Natural killer cell treated with Interleukin-12 subunit alpha and Interleukin-12 subunit beta and Interleukin-15 and Interleukin-18, amount 100 ng/mL, for 72 hours (primary cell): ENCODE measurements at regions not wholly inside any gene's neighbourhood (a gene's known extent, or its start where the extent isn't known, plus 50 kb on each side); places are given as distances from the start of the nearest gene placed in this dataset.

Experiments
- ATAC-seq, 2 donors: fragments of 150-1000 bp; cut with Tn5 transposase in 1 of 2; sonication (Bioruptor Pico), chemical (Tn5 transposase) in 1 of 2; 2 replicates each; pipeline ENCODE4 v1.10.0; 2021
- DNase-seq: peaks from one replicate; pipeline ENCODE4 v3.0.0; 2022; ENCODE audit warnings: low spot score
- H3K27ac Mint-ChIP-seq, 2 donors: 1 replicate in 1 of 2; 2 replicates in 1 of 2; pipeline ENCODE4 v1.8.0; 2022; ENCODE audit warnings: mixed read lengths in 2 of 2, mild to moderate bottlenecking in 1 of 2, moderate library complexity in 1 of 2
- H3K27me3 Mint-ChIP-seq, 2 donors: 1 replicate in 1 of 2; 2 replicates in 1 of 2; pipeline ENCODE4 v1.8.0; 2022; ENCODE audit warnings: mixed read lengths in 2 of 2
- H3K36me3 Mint-ChIP-seq: one replicate; pipeline ENCODE4 v1.8.0; 2022; ENCODE audit warnings: mixed read lengths
- H3K4me1 Mint-ChIP-seq, 2 donors: 1 replicate in 1 of 2; 2 replicates in 1 of 2; pipeline ENCODE4 v1.8.0; 2022; ENCODE audit warnings: low read depth in 2 of 2, mixed read lengths in 2 of 2, mild to moderate bottlenecking in 1 of 2
- H3K4me3 Mint-ChIP-seq: one replicate; pipeline ENCODE4 v1.8.0; 2022; ENCODE audit warnings: mixed read lengths
- H3K9me3 Mint-ChIP-seq: 2 replicates; pipeline ENCODE4 v1.8.0; 2022; ENCODE audit warnings: mixed read lengths

GRCh38 chr5:171578829-171579491 lies 159.5 kb downstream of the FGF18 start:
- H3K27me3 Mint-ChIP-seq: peaks cover 5 to 15% of the 10 kb centered on the region in 2 donors
- no peak for DNase-seq
- no peak overlapping the region for H3K4me3 Mint-ChIP-seq
- no peaks in the 10 kb centered on the region for H3K36me3 Mint-ChIP-seq
- H3K27ac Mint-ChIP-seq: no peak overlapping the region
- no peaks in the 10 kb centered on the region for H3K4me1 Mint-ChIP-seq
- ATAC-seq: no peak
- H3K9me3 Mint-ChIP-seq: no peaks in the 10 kb centered on the region

- no peaks in the 10 kb centered on the region for H3K9me3 Mint-ChIP-seq
- no peak for ATAC-seq
- peaks cover 10 to 20% of the 10 kb centered on the region in 2 donors for H3K27me3 Mint-ChIP-seq
- H3K27ac Mint-ChIP-seq: no peak overlapping the region
- H3K4me1 Mint-ChIP-seq: no peaks in the 10 kb centered on the region
- no peaks in the 10 kb centered on the region for H3K36me3 Mint-ChIP-seq
- H3K4me3 Mint-ChIP-seq: no peak overlapping the region
- DNase-seq: no peak
These were observed 160.5 kb downstream of the FGF18 start for GRCh38 chr5:171579976-171580411.

- DNase-seq: no peak
- H3K4me3 Mint-ChIP-seq: no peak overlapping the region
These were observed 161.2 kb downstream of the FGF18 start for GRCh38 chr5:171580502-171581265.

GRCh38 chr5:171581781-171582180 lies 162.3 kb downstream of the FGF18 start:
- Mint-ChIP-seq H3K4me1 (no peaks in the 10 kb centered on the region), H3K4me3 (no peak overlapping the region), H3K9me3 (no peaks in the 10 kb centered on the region), H3K36me3 (no peaks in the 10 kb centered on the region), H3K27ac (no peak overlapping the region), H3K27me3 (peaks cover 7 to 14% of the 10 kb centered on the region in 2 donors)
- DNase-seq (no peak), ATAC-seq (no peak)

More at GRCh38 chr5:171580502-171581265, 161.2 kb downstream of the FGF18 start:
- no peak for ATAC-seq
- H3K27me3 Mint-ChIP-seq: peaks cover 10 to 14% of the 10 kb centered on the region in 2 donors
- H3K36me3 Mint-ChIP-seq: no peaks in the 10 kb centered on the region
- H3K27ac Mint-ChIP-seq: no peak overlapping the region
- H3K9me3 Mint-ChIP-seq: no peaks in the 10 kb centered on the region
- no peaks in the 10 kb centered on the region for H3K4me1 Mint-ChIP-seq

GRCh38 chr5:171582849-171583248 lies 163.4 kb downstream of the FGF18 start:
- H3K27ac Mint-ChIP-seq: no peak overlapping the region
- H3K27me3 Mint-ChIP-seq: peaks cover 13 to 14% of the 10 kb centered on the region in 2 donors
- DNase-seq: no peak
- no peak overlapping the region for H3K4me3 Mint-ChIP-seq
- H3K4me1 Mint-ChIP-seq: no peaks in the 10 kb centered on the region
- no peaks in the 10 kb centered on the region for H3K9me3 Mint-ChIP-seq
- no peaks in the 10 kb centered on the region for H3K36me3 Mint-ChIP-seq
- ATAC-seq: no peak

GRCh38 chr5:171585981-171586380 lies 166.5 kb downstream of the FGF18 start:
- DNase-seq (no peak), ATAC-seq (no peak)
- Mint-ChIP-seq H3K9me3 (no peaks in the 10 kb centered on the region), H3K27me3 (peaks cover 11 to 21% of the 10 kb centered on the region in 2 donors), H3K4me1 (no peaks in the 10 kb centered on the region), H3K27ac (no peak overlapping the region), H3K4me3 (no peak overlapping the region), H3K36me3 (no peaks in the 10 kb centered on the region)

GRCh38 chr5:171586436-171586835 lies 167.0 kb downstream of the FGF18 start:
- H3K4me1 Mint-ChIP-seq: no peaks in the 10 kb centered on the region
- ATAC-seq: no peak
- DNase-seq: no peak
- no peaks in the 10 kb centered on the region for H3K9me3 Mint-ChIP-seq
- peaks cover 13 to 21% of the 10 kb centered on the region in 2 donors for H3K27me3 Mint-ChIP-seq
- no peak overlapping the region for H3K27ac Mint-ChIP-seq
- H3K36me3 Mint-ChIP-seq: no peaks in the 10 kb centered on the region
- H3K4me3 Mint-ChIP-seq: no peak overlapping the region

- H3K9me3 Mint-ChIP-seq: no peaks in the 10 kb centered on the region
- DNase-seq (no peak), ATAC-seq (no peak)
- no peak overlapping the region for H3K4me3 Mint-ChIP-seq
- no peak overlapping the region for H3K27ac Mint-ChIP-seq
- H3K27me3 Mint-ChIP-seq: peaks cover 13 to 21% of the 10 kb centered on the region in 2 donors
- H3K36me3 Mint-ChIP-seq: no peaks in the 10 kb centered on the region
- H3K4me1 Mint-ChIP-seq: no peaks in the 10 kb centered on the region
These were observed 168.6 kb downstream of the FGF18 start for GRCh38 chr5:171588046-171588445.

GRCh38 chr5:171588790-171589189 lies 169.3 kb downstream of the FGF18 start:
- H3K4me3 Mint-ChIP-seq: no peak overlapping the region
- no peaks in the 10 kb centered on the region for H3K9me3 Mint-ChIP-seq
- no peaks in the 10 kb centered on the region for H3K4me1 Mint-ChIP-seq
- DNase-seq: no peak
- peaks cover 13 to 16% of the 10 kb centered on the region in 2 donors for H3K27me3 Mint-ChIP-seq
- H3K27ac Mint-ChIP-seq: no peak overlapping the region
- H3K36me3 Mint-ChIP-seq: no peaks in the 10 kb centered on the region
- ATAC-seq: no peak

- Mint-ChIP-seq H3K36me3 (no peaks in the 10 kb centered on the region), H3K4me1 (no peaks in the 10 kb centered on the region), H3K9me3 (no peaks in the 10 kb centered on the region), H3K27me3 (peaks cover 10 to 11% of the 10 kb centered on the region in 2 donors), H3K27ac (no peak overlapping the region), H3K4me3 (no peak overlapping the region)
- no peak for DNase-seq
- ATAC-seq: no peak
These were observed 170.0 kb downstream of the FGF18 start for GRCh38 chr5:171589461-171589860.

- Mint-ChIP-seq H3K9me3 (no peaks in the 10 kb centered on the region), H3K27me3 (peaks cover 5 to 7% of the 10 kb centered on the region in 2 donors), H3K4me1 (no peaks in the 10 kb centered on the region), H3K36me3 (no peaks in the 10 kb centered on the region), H3K27ac (no peak overlapping the region), H3K4me3 (no peak overlapping the region)
- no peak for DNase-seq
- no peak for ATAC-seq
These were observed 172.6 kb downstream of the FGF18 start for GRCh38 chr5:171592076-171592475.

GRCh38 chr5:171592736-171593135 lies 173.3 kb downstream of the FGF18 start:
- DNase-seq (no peak), ATAC-seq (no peak)
- Mint-ChIP-seq H3K4me3 (no peak overlapping the region), H3K27me3 (peaks cover 2 to 7% of the 10 kb centered on the region in 2 donors), H3K9me3 (no peaks in the 10 kb centered on the region), H3K36me3 (no peaks in the 10 kb centered on the region), H3K4me1 (no peaks in the 10 kb centered on the region), H3K27ac (no peak overlapping the region)

- no peaks in the 10 kb centered on the region for H3K36me3 Mint-ChIP-seq
- no peak for ATAC-seq
- H3K4me1 Mint-ChIP-seq: no peaks in the 10 kb centered on the region
- H3K4me3 Mint-ChIP-seq: no peak overlapping the region
- H3K27me3 Mint-ChIP-seq: peaks cover 4 to 11% of the 10 kb centered on the region in 2 donors
- DNase-seq: no peak
- no peaks in the 10 kb centered on the region for H3K9me3 Mint-ChIP-seq
- H3K27ac Mint-ChIP-seq: no peak overlapping the region
These were observed 174.0 kb downstream of the FGF18 start for GRCh38 chr5:171593401-171593800.

- Mint-ChIP-seq H3K36me3 (no peaks in the 10 kb centered on the region), H3K27me3 (peaks cover 5 to 16% of the 10 kb centered on the region in 2 donors), H3K27ac (no peak overlapping the region), H3K4me3 (no peak overlapping the region), H3K4me1 (no peaks in the 10 kb centered on the region), H3K9me3 (no peaks in the 10 kb centered on the region)
- DNase-seq (no peak), ATAC-seq (no peak)
These were observed 174.5 kb downstream of the FGF18 start for GRCh38 chr5:171593976-171594375.
